H1 (cell line): ENCODE measurements at regions not wholly inside any gene's neighbourhood (a gene's known extent, or its start where the extent isn't known, plus 50 kb on each side); places are given as distances from the start of the nearest gene placed in this dataset.

Experiments
- CTCF ChIA-PET: fragments of 300-600 bp; sonication (Branson Sonifier 250); formaldehyde crosslinking; loops from one replicate; lab custom pipeline; 2021; ENCODE audit not compliant: partially characterized antibody; lab: Charles Lee
- POLR2A ChIA-PET: fragments of 300-600 bp; sonication (Branson Sonifier 250); formaldehyde crosslinking; loops from one replicate; lab custom pipeline; 2021; ENCODE audit warnings: inconsistent platforms; ENCODE audit not compliant: partially characterized antibody; lab: Charles Lee
- DNase-seq, 2 experiments: peaks; one replicate each; pipeline versions ENCODE4 v3.0.0 to v3.0.0-alpha.2; 2010 to 2022; ENCODE audit warnings: low spot score in 2 of 2, low read depth in 1 of 2, mixed read lengths in 1 of 2
- FAIRE-seq: peaks from 2 replicates; lab custom pipeline; 2011; peaks lifted over from hg19 to GRCh38; lab: Jason Lieb, UNC
- H2AFZ ChIP-seq: 2 replicates; pipeline ENCODE4 v1.8.1; 2012; ENCODE audit warnings: low read length, inconsistent platforms
- H2AK5ac ChIP-seq: 2 replicates; pipeline ENCODE4 v1.6.1; 2013; ENCODE audit warnings: low read depth, low read length
- H2BK120ac ChIP-seq: replicated peaks from 2 replicates; pipeline ENCODE3; 2013; ENCODE audit warnings: low read depth, low read length, inconsistent platforms
- H2BK12ac ChIP-seq: 2 replicates; pipeline ENCODE4 v1.6.1; 2013; ENCODE audit warnings: low read depth, low read length
- H2BK15ac ChIP-seq: 2 replicates; pipeline ENCODE4 v1.6.1; 2013; ENCODE audit warnings: low read length
- H2BK20ac ChIP-seq: 2 replicates; pipeline ENCODE4 v1.6.1; 2013; ENCODE audit warnings: low read length
- H2BK5ac ChIP-seq: 2 replicates; pipeline ENCODE4 v1.6.1; 2013; ENCODE audit warnings: low read depth, low read length
- H3K14ac ChIP-seq: 2 replicates; pipeline ENCODE4 v1.6.1; 2013; ENCODE audit warnings: inconsistent platforms; ENCODE audit not compliant: insufficient read length
- H3K18ac ChIP-seq: 2 replicates; pipeline ENCODE4 v1.6.1; 2013; ENCODE audit warnings: low read length; ENCODE audit errors: extremely low read depth
- H3K23ac ChIP-seq: 2 replicates; pipeline ENCODE4 v1.6.1; 2013; ENCODE audit warnings: inconsistent platforms; ENCODE audit not compliant: insufficient read length
- H3K23me2 ChIP-seq: 2 replicates; pipeline ENCODE4 v1.6.1; 2013; ENCODE audit warnings: low read depth, low read length
- H3K27ac ChIP-seq: 2 replicates; pipeline ENCODE4 v1.6.1; 2011; ENCODE audit warnings: low read depth, low read length, inconsistent platforms
- H3K27me3 ChIP-seq, 4 experiments: replicated peaks in 1 of 4; 1 replicate in 1 of 4; 2 replicates in 3 of 4; pipeline versions ENCODE4 v1.6.1 to v1.8.1; 2011 to 2013; ENCODE audit warnings: low read length in 3 of 4, mild to moderate bottlenecking in 3 of 4, inconsistent platforms in 2 of 4, mixed read lengths in 2 of 4, moderate library complexity in 1 of 4; ENCODE audit not compliant: control insufficient read depth in 3 of 4, insufficient read depth in 3 of 4; ENCODE audit errors: extremely low read depth in 1 of 4
- H3K36me3 ChIP-seq, 4 experiments: 2 replicates each; pipeline versions ENCODE4 v1.6.1 to v1.8.1; 2011 to 2013; ENCODE audit warnings: mild to moderate bottlenecking in 4 of 4, low read length in 3 of 4, moderate library complexity in 2 of 4, control low read depth in 1 of 4, inconsistent platforms in 1 of 4; ENCODE audit not compliant: insufficient read depth in 4 of 4, control insufficient read depth in 2 of 4
- H3K4ac ChIP-seq: replicated peaks from 2 replicates; pipeline ENCODE3; 2013; ENCODE audit warnings: low read length, low read depth, mixed read lengths, inconsistent platforms; ENCODE audit not compliant: insufficient read length
- H3K4me1 ChIP-seq, 4 experiments: replicated peaks in 1 of 4; 1 replicate in 1 of 4; 2 replicates in 3 of 4; pipeline versions ENCODE4 v1.6.1 to v1.8.1; 2011 to 2013; ENCODE audit warnings: low read length in 3 of 4, inconsistent platforms in 2 of 4, mixed read lengths in 1 of 4; ENCODE audit not compliant: insufficient read depth in 4 of 4, control insufficient read depth in 3 of 4
- H3K4me2 ChIP-seq, 2 experiments: 2 replicates each; pipeline versions ENCODE4 v1.6.1 to v1.8.1; 2011 to 2013; ENCODE audit warnings: low read depth in 2 of 2, low read length in 2 of 2, control low read depth in 1 of 2, inconsistent platforms in 1 of 2, mild to moderate bottlenecking in 1 of 2; ENCODE audit not compliant: insufficient read depth in 1 of 2
- H3K4me3 ChIP-seq, 4 experiments: fragments of 200-600, 300-600 bp in 1 of 4; sonication (generic), shearing (Covaris generic), sonication (Bioruptor Twin) in 1 of 4; 2 replicates each; pipeline versions ENCODE4 v1.5.1 to v1.8.1; 2011 to 2016; ENCODE audit warnings: low read length in 4 of 4, low read depth in 3 of 4, control low read depth in 2 of 4, inconsistent platforms in 2 of 4, mild to moderate bottlenecking in 2 of 4, mixed read lengths in 1 of 4, moderate library complexity in 1 of 4; ENCODE audit not compliant: insufficient read depth in 2 of 4; ENCODE audit errors: extremely low read depth in 1 of 4
- H3K56ac ChIP-seq: replicated peaks from 2 replicates; pipeline ENCODE3; 2013; ENCODE audit warnings: low read depth, mild to moderate bottlenecking, mixed read lengths, low read length, inconsistent platforms; ENCODE audit not compliant: insufficient read length
- H3K79me1 ChIP-seq: 2 replicates; pipeline ENCODE4 v1.6.1; 2013; ENCODE audit warnings: low read depth, low read length, control low read depth
- H3K79me2 ChIP-seq, 2 experiments: 2 replicates each; pipeline versions ENCODE4 v1.6.1 to v1.8.1; 2012 to 2013; ENCODE audit warnings: low read length in 2 of 2, mild to moderate bottlenecking in 2 of 2, inconsistent platforms in 1 of 2; ENCODE audit not compliant: insufficient read depth in 2 of 2, control insufficient read depth in 1 of 2
- H3K9ac ChIP-seq, 4 experiments: replicated peaks in 1 of 4; 1 replicate in 1 of 4; 2 replicates in 3 of 4; pipeline versions ENCODE4 v1.6.1 to v1.8.1; 2011 to 2013; ENCODE audit warnings: low read depth in 3 of 4, low read length in 3 of 4, control low read depth in 2 of 4, mild to moderate bottlenecking in 2 of 4, moderate library complexity in 2 of 4, inconsistent platforms in 1 of 4; ENCODE audit errors: extremely low read depth in 1 of 4
- H3K9me3 ChIP-seq, 2 experiments: 2 replicates each; pipeline versions ENCODE4 v1.6.1 to v1.8.1; 2012 to 2013; ENCODE audit warnings: mild to moderate bottlenecking in 2 of 2, moderate library complexity in 2 of 2, control low read depth in 1 of 2, inconsistent platforms in 1 of 2, low read depth in 1 of 2, low read length in 1 of 2, mixed read lengths in 1 of 2; ENCODE audit not compliant: insufficient read depth in 2 of 2
- H4K20me1 ChIP-seq, 2 experiments: replicated peaks in 1 of 2; 2 replicates each; pipeline versions ENCODE3 to v1.8.1; 2011 to 2013; ENCODE audit warnings: inconsistent platforms in 2 of 2, low read length in 2 of 2, mild to moderate bottlenecking in 1 of 2; ENCODE audit not compliant: insufficient read depth in 2 of 2, control insufficient read depth in 1 of 2
- H4K5ac ChIP-seq: 2 replicates; pipeline ENCODE4 v1.6.1; 2013; ENCODE audit warnings: low read length, low read depth, mixed read lengths, inconsistent platforms; ENCODE audit not compliant: insufficient read length
- H4K8ac ChIP-seq: 2 replicates; pipeline ENCODE4 v1.8.0; 2013; ENCODE audit warnings: mild to moderate bottlenecking, moderate library complexity, low read length, inconsistent platforms; ENCODE audit not compliant: insufficient read depth; ENCODE audit errors: extremely low read depth
- H4K91ac ChIP-seq: replicated peaks from 2 replicates; pipeline ENCODE3; 2013; ENCODE audit warnings: low read length, mixed read lengths, inconsistent platforms; ENCODE audit not compliant: insufficient read length
- ATF2 ChIP-seq: IDR thresholded peaks from 2 replicates; pipeline ENCODE4 v1.6.1; 2012; ENCODE audit warnings: low read length, inconsistent platforms
- BRCA1 ChIP-seq: IDR thresholded peaks from 2 replicates; pipeline ENCODE4 v1.6.1; 2012; ENCODE audit warnings: low read depth, low read length, improper control_type of control experiment
- CTCF ChIP-seq, 3 experiments: IDR thresholded peaks; 1 replicate in 2 of 3; 2 replicates in 1 of 3; pipeline versions ENCODE4 v1.5.1 to v1.6.1; 2011; ENCODE audit warnings: low read length in 3 of 3, mild to moderate bottlenecking in 3 of 3, inconsistent platforms in 2 of 3, low read depth in 1 of 3, moderate library complexity in 1 of 3; ENCODE audit not compliant: insufficient read depth in 1 of 3; ENCODE audit errors: control extremely low read depth in 1 of 3
- GABPA ChIP-seq: IDR thresholded peaks from 2 replicates; pipeline ENCODE4 v1.6.1; 2011; ENCODE audit warnings: mild to moderate bottlenecking, low read length, moderate library complexity, borderline replicate concordance; ENCODE audit not compliant: insufficient read depth
- KDM5A ChIP-seq: fragments of 200-600 bp; IDR thresholded peaks from 2 replicates; pipeline ENCODE4 v1.7.1; 2012; ENCODE audit warnings: mild to moderate bottlenecking, low read length, inconsistent platforms, mixed read lengths
- NRF1 ChIP-seq: IDR thresholded peaks from 2 replicates; pipeline ENCODE4 v1.6.1; 2011; ENCODE audit warnings: mild to moderate bottlenecking, low read depth, low read length, improper control_type of control experiment
- PHF8 ChIP-seq: fragments of 200-600 bp; sonication (generic); conservative IDR thresholded peaks from 2 replicates; pipeline ENCODE4 v1.7.1; 2012; ENCODE audit warnings: low read depth, mild to moderate bottlenecking, inconsistent platforms, low read length, moderate library complexity
- RFX5 ChIP-seq: IDR thresholded peaks from 2 replicates; pipeline ENCODE4 v1.6.1; 2011; ENCODE audit warnings: low read depth, low read length, improper control_type of control experiment, borderline replicate concordance
- SP2 ChIP-seq: IDR thresholded peaks from 2 replicates; pipeline ENCODE4 v1.6.1; 2012; ENCODE audit warnings: mild to moderate bottlenecking, low read length, inconsistent platforms
- TAF7 ChIP-seq: optimal IDR thresholded peaks from 2 replicates; pipeline ENCODE3; 2011; ENCODE audit warnings: low read depth, mild to moderate bottlenecking, inconsistent platforms, low read length, moderate library complexity, borderline replicate concordance
- TBP ChIP-seq: IDR thresholded peaks from 2 replicates; pipeline ENCODE4 v1.6.1; 2011; ENCODE audit warnings: low read depth, low read length, improper control_type of control experiment

- Histone ChIP-seq H2BK5ac (no peak overlapping the region), H3K14ac (no peak overlapping the region), H3K4me3 (no peak overlapping the region), H3K79me1 (no peaks in the 10 kb centered on the region), H3K4me1 (no peaks in the 10 kb centered on the region), H4K8ac (no peak overlapping the region), H2AFZ (no peak overlapping the region), H3K27ac (no peak overlapping the region), H4K20me1 (no peaks in the 10 kb centered on the region), H3K4ac (no peak overlapping the region), H2BK15ac (no peak overlapping the region), H4K5ac (no peak overlapping the region), H2BK120ac (no peak overlapping the region), H2BK20ac (no peak overlapping the region), H2AK5ac (no peak overlapping the region), H3K9ac (no peak overlapping the region), H3K23ac (no peak overlapping the region), H2BK12ac (no peak overlapping the region), H3K18ac (no peak overlapping the region), H3K4me2 (no peak overlapping the region), H4K91ac (no peak overlapping the region), H3K79me2 (no peaks in the 10 kb centered on the region), H3K56ac (no peak overlapping the region), H3K36me3 (no peaks in the 10 kb centered on the region), H3K27me3 (no peaks in the 10 kb centered on the region), H3K23me2 (no peaks in the 10 kb centered on the region), H3K9me3 (no peaks in the 10 kb centered on the region)
- DNase-seq, result no peak
- POLR2A ChIA-PET, result no interaction called here
- no peak for FAIRE-seq
- CTCF ChIA-PET, result interaction anchor here (1.1 to 1.2 kb wide), 2 partner anchors 16 to 135 kb away, joined by 3 to 4 read pairs; no protein-coding TSS in a partner anchor
- TF ChIP-seq TAF7, result no peak
- no peak for TF ChIP-seq PHF8
- TF ChIP-seq KDM5A, result no peak
- TF ChIP-seq TBP, result no peak
- TF ChIP-seq NRF1, result no peak
- no peak for TF ChIP-seq RFX5
- TF ChIP-seq CTCF (IDR thresholded peaks at IDR 0.05; ENCODE audit: control extremely low read depth in 1 of 3, insufficient read depth in 1 of 3, low read depth in 1 of 3, low read length in 3 of 3), result no peak
- TF ChIP-seq ATF2, result no peak
- no peak for TF ChIP-seq GABPA
- TF ChIP-seq SP2, result no peak
- TF ChIP-seq BRCA1, result no peak
Measured at GRCh38 chr15:35980719-35981118, 434.8 kb upstream of the DPH6 start.
